ENCODE measurements at regions not wholly inside any gene's neighbourhood (a gene's known extent, or its start where the extent isn't known, plus 50 kb on each side); places are given as distances from the start of the nearest gene placed in this dataset.
"Not testable (repeated sequence)": the region's sequence is repeated elsewhere in the genome, so short reads cannot be mapped to it uniquely, and the experiment has no call there.

DNA sequence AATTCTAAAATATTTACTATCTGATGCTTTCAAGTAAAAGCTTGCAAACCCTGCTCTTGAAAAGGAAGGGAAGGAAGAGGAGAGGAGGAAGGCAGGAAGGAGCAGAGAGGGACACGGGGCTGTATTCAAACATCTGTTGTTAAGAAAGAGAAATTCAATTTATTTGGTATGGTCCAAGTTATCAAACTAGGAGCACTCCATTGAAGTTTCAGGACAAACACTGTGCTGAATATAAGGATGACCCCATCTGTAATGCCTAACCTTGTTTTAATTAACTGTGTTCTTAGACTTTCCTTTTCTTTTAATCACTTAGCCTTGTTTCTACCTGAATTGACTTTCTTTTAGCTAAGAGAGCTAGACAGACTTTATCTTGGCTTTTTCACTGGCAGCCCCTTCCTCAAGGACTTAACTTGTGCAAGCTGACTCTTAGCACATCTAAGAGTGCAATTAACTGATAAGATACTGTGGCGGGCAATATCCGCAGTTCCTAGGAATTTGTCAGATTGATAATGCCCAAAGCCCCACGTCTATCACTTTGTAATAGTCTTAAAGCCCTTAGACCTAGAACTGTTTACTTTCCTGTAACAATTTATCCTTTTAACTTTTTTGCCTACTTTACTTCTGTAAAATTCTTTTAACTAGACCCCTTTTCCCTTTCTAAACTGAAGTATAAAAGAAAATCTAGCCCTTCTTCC, 123.2 kb upstream of the KRTAP5-11 start:
- H3K27me3 ChIP-seq; DNase-seq; H3K27ac ChIP-seq; H3K36me3 ChIP-seq; H3K4me1 ChIP-seq; ATAC-seq; H3K9me3 ChIP-seq; intact Hi-C loops (cut with DNase I); H3K4me3 ChIP-seq: not testable (repeated sequence)

DNA sequence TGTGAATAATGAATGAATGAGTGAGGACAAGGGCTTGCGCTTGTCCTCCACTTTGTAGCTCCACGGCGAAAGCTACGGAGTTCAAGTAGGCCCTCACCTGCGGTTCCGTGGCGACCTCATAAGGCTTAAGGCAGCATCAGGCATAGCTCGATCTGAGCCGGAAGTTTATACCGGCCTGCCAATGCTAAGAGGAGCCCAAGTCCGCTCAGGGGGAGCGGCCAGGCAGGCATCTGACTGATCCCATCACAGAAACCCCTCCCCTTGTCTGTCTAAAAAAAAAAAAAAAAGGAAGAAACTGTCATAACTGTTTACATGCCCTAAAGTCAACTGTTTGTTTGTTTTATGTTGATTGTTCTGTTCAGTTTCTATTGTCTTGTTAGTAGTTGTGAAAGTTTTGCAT, 124.4 kb upstream of the KRTAP5-11 start:
- DNase-seq, H3K36me3 ChIP-seq, H3K4me1 ChIP-seq: not testable (repeated sequence)

DNA sequence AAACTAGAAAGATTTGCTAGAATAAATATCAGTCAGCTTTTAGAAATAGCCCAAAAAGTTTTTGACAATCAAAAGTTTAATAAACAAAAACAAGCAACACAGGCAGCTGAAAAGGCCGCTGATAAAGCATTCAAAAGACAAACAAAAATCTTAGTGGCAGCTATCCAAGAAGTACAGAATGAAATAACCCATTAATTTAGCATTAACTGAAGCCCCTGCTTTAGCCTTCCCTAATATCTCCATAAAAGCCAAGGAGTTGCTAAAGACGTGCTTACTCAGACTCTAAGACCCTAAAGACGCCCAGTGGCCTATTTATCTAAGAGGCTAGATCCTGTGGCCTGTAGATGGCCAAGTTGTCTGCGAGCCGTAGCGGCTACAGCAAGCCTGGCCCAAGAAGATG, 123.5 kb upstream of the DEFB108B start:
- DNase-seq; intact Hi-C loops (cut with DNase I); H3K4me3 ChIP-seq; H3K27me3 ChIP-seq; ATAC-seq; H3K4me1 ChIP-seq; H3K27ac ChIP-seq; H3K36me3 ChIP-seq; H3K9me3 ChIP-seq: not testable (repeated sequence)

More for the DNA sequence above, 124.4 kb upstream of the KRTAP5-11 start:
- H3K27ac ChIP-seq; intact Hi-C loops (cut with DNase I); H3K4me3 ChIP-seq; H3K27me3 ChIP-seq; ATAC-seq; H3K9me3 ChIP-seq: not testable (repeated sequence)

DNA sequence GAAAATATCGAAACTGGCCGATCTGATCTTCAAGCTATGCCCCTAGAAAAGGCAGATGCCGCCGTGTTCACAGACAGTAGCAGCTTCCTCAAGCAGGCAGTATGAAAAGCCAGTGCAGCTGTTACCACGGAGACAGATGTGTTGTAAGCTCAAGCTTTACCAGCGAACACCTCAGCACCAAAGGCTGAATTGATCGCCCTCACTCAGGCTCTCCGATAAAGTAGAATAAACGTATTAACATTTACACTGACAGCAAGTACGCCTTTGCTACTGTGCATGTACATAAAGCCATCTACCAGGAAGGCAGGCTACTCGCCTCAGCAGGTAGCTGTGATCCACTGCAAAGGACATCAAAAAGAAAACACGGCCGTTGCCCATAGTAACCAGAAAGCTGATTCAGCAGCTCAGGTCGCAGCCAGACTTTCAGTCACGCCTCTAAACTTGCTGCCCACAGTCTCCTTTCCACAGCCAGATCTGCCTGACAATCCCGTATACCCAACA, 122.8 kb upstream of the DEFB108B start:
- intact Hi-C loops (cut with DNase I); ATAC-seq; H3K4me3 ChIP-seq; H3K36me3 ChIP-seq; DNase-seq; H3K27ac ChIP-seq; H3K27me3 ChIP-seq; H3K4me1 ChIP-seq; H3K9me3 ChIP-seq: not testable (repeated sequence)

DNA sequence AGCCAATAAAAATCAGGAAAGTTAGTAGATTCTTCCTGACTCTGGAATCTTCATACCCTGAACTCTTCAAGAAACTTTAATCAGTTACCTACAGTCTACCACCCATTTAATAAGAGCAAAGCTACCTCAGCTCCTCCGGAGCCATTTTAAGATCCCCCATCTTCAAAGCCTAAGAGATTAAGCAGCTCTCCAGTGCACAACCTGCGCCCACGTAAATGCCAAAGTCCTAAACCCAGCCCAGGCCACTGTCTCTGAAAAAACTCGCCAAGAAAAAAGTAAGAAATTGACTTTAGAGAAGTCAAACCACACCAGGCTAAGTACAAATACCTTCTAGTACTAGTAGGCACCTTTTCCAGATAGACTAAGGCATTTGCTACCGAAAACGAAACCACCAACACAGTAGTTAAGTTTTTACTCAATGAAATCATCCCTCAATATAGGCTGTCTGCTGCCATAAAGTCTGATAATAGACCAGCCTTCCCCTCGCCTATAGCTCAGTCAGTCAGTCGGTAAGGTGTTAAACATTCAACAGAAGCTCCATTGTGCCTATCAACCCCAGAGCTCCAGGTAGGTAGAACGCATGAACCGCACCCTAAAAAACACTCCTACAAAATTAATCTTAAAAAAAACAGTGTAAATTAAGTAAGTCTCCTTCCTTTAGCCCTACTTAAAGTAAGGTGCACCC, 122.2 kb upstream of the DEFB108B start:
- intact Hi-C loops (cut with DNase I); H3K4me3 ChIP-seq; H3K9me3 ChIP-seq; DNase-seq; H3K36me3 ChIP-seq; ATAC-seq; H3K4me1 ChIP-seq; H3K27ac ChIP-seq; H3K27me3 ChIP-seq: not testable (repeated sequence)

DNA sequence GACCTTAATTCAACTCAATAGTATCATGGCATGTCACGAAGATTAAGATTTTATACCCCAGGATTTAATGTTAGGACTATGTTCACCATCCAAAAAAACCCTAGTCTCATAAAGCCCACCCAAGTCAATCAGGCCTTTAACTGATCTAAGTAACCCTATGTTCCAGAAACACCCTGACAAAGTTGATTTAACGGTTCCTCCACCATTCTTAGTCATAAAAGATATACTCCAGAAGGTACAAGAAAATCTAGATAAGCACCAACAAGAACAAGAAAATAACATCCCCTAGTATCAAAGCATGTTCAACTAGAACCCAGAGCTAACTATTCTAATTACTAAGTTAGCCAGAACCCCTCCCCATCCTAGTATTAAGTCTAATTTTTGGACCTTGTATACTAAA, 120.7 kb upstream of the DEFB108B start:
- H3K27me3 ChIP-seq; ATAC-seq; H3K4me1 ChIP-seq; intact Hi-C loops (cut with DNase I); H3K4me3 ChIP-seq; H3K27ac ChIP-seq; DNase-seq; H3K36me3 ChIP-seq; H3K9me3 ChIP-seq: not testable (repeated sequence)

DNA sequence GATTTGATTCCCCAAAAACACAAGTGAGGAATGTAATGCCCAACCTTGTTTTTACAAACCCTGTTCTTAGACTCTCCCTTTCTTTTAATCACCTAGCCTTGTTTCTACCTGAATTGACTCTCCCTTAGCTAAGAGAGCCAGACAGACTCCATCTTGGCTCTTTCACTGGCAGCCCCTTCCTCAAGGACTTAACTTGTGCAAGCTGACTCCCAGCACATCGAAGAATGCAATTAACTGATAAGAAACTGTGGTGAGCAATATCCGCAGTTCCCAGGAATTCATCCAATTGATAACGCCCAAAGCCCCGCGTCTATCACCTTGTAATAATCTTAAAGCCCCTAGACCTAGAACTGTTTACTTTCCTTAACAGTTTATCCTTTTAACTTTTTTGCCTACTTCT, 120.2 kb upstream of the DEFB108B start:
- H3K4me1 ChIP-seq; H3K27me3 ChIP-seq; DNase-seq; ATAC-seq; H3K36me3 ChIP-seq; H3K9me3 ChIP-seq; intact Hi-C loops (cut with DNase I); H3K4me3 ChIP-seq; H3K27ac ChIP-seq: not testable (repeated sequence)

DNA sequence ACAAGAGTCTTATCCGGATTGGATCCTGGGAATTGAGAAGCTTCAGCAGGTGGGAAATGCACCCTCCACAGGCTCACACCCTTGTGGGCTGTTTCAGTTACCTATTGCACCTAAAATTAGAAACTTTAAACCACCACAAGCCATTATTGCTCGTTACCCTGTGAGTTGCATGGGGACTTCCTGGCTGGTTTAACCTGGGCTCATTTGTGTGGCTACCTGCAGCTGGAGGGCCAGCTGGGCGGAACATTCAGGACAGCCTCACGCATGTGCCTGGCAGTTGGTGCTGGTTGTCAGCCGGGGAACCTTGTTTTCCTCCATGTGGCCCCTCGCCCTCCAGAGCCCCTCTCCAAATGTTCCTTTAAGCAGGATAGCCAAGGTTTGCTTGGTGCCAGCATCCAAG, 118.5 kb upstream of the DEFB108B start:
- DNase-seq; H3K4me3 ChIP-seq; H3K4me1 ChIP-seq; H3K36me3 ChIP-seq; H3K27me3 ChIP-seq; intact Hi-C loops (cut with DNase I); H3K9me3 ChIP-seq; H3K27ac ChIP-seq; ATAC-seq: not testable (repeated sequence)

DNA sequence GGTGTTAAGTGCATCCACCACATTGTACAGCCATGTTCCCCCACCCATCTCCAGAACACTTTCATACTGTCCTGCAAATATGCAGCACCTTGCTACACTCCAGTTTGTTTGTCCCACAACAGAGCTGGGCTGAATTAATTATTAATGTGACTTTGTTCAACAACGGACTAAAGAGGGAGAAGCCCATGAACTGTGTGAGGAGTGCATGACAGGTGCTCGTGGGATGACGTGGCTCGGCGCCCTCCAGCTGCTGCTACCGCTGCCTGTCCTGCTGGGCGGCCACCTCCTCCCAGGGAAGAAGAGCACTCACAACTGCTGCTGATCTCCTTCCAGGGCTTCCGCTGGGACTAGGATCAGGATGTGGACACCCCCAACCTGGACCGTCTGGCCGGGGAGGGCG, 111.2 kb upstream of the DEFB108B start:
- DNase-seq = not testable (repeated sequence)

DNA sequence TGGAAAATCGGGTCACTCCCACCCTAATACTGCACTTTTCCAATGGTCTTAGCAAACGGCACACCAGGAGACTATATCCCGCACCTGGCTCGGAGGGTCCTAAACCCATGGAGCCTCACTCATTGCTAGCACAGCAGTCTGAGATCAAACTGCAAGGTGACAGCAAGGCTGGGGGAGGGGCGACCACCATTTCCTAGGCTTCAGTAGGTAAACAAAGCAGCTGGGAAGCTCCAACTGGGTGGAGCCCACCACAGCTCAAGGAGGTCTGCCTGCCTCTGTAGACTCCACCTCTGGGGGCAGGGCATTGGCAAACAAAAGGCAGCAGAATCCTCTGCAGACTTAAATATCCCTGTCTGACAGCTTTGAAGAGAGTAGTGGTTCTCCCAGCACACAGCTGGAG, 109.0 kb upstream of the DEFB108B start:
- H3K4me3 ChIP-seq; H3K9me3 ChIP-seq; H3K36me3 ChIP-seq; ATAC-seq; H3K27me3 ChIP-seq; H3K27ac ChIP-seq; DNase-seq; H3K4me1 ChIP-seq; intact Hi-C loops (cut with DNase I): not testable (repeated sequence)

More for the DNA sequence above, 111.2 kb upstream of the DEFB108B start:
- H3K27ac ChIP-seq; H3K9me3 ChIP-seq; H3K27me3 ChIP-seq; H3K4me3 ChIP-seq; intact Hi-C loops (cut with DNase I); H3K36me3 ChIP-seq; ATAC-seq; H3K4me1 ChIP-seq: not testable (repeated sequence)

DNA sequence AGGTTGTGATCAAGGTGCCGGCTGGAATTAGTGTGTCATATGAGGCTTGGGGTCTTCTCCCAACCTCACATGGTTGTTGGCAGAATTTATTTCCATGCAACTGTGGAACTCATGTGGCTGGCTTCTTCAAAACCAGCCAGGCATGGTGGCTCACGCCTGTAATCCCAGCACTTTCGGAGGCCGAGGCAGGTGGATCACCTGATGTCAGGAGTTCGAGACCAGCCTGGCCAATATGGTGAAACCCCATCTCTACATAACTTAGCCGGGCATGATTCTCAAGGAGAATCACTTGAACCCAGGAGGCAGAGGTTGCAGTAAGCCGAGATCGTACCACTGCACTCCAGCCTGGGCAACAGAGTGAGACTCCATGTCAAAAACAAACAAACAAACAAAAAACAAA, 102.3 kb upstream of the DEFB108B start:
- DNase-seq; intact Hi-C loops (cut with DNase I); H3K36me3 ChIP-seq; ATAC-seq; H3K4me3 ChIP-seq; H3K27me3 ChIP-seq; H3K9me3 ChIP-seq; H3K4me1 ChIP-seq; H3K27ac ChIP-seq: not testable (repeated sequence)

Measured in upper lobe of right lung (tissue), 1 donor.